Omental fat pad (tissue), 3 donors: ENCODE measurements at regions not wholly inside any gene's neighbourhood (a gene's known extent, or its start where the extent isn't known, plus 50 kb on each side); places are given as distances from the start of the nearest gene placed in this dataset.

Experiments
- ATAC-seq: fragments of 150-250 bp; one replicate; pipeline ENCODE4 v1.9.1; 2016; ENCODE audit warnings: mild to moderate bottlenecking, moderate library complexity; ENCODE audit not compliant: low FRiP score
- DNase-seq: peaks from one replicate; pipeline ENCODE4 v3.0.0-alpha.2; 2019; ENCODE audit warnings: low spot score
- CTCF ChIP-seq, 3 donors: fragments of 450-650 bp; IDR thresholded peaks; one replicate each; pipeline ENCODE4 v1.5.1; 2016 to 2017; ENCODE audit warnings: antibody characterized with exemption in 3 of 3, mild to moderate bottlenecking in 3 of 3, moderate library complexity in 2 of 3

GRCh38 chr2:12223732-12224131, 477.3 kb downstream of the LPIN1 start:
- TF ChIP-seq CTCF (IDR thresholded peaks at IDR 0.05) = no peak
- DNase-seq = no peak
- ATAC-seq = no peak

GRCh38 chr2:12226653-12227052, 480.2 kb downstream of the LPIN1 start:
- ATAC-seq = no peak
- DNase-seq = no peak
- no peak for TF ChIP-seq CTCF (IDR thresholded peaks at IDR 0.05)

- ATAC-seq = no peak
- no peak for TF ChIP-seq CTCF (IDR thresholded peaks at IDR 0.05)
Measured at GRCh38 chr2:12227941-12228608, 481.6 kb downstream of the LPIN1 start.

GRCh38 chr2:12231288-12231687, 484.9 kb downstream of the LPIN1 start:
- DNase-seq (no peak), ATAC-seq (no peak)
- TF ChIP-seq CTCF (IDR thresholded peaks at IDR 0.05) = no peak

More at GRCh38 chr2:12227941-12228608, 481.6 kb downstream of the LPIN1 start:
- DNase-seq = no peak

- TF ChIP-seq CTCF (IDR thresholded peaks at IDR 0.05) = no peak
- DNase-seq (no peak), ATAC-seq (no peak)
Measured at GRCh38 chr2:12232876-12233275, 483.9 kb upstream of the TRIB2 start.

- DNase-seq (no peak), ATAC-seq (no peak)
- no peak for TF ChIP-seq CTCF (IDR thresholded peaks at IDR 0.05)
Measured at GRCh38 chr2:12236136-12236844, 480.4 kb upstream of the TRIB2 start.

GRCh38 chr2:12240206-12240605, 476.5 kb upstream of the TRIB2 start:
- TF ChIP-seq CTCF (IDR thresholded peaks at IDR 0.05) = no peak
- DNase-seq (no peak), ATAC-seq (no peak)
